GM12891 (cell line): ENCODE measurements at regions not wholly inside any gene's neighbourhood (a gene's known extent, or its start where the extent isn't known, plus 50 kb on each side); places are given as distances from the start of the nearest gene placed in this dataset.

Experiments
- DNase-seq: peaks from one replicate; pipeline ENCODE4 v3.0.0; 2011; ENCODE audit warnings: low spot score; ENCODE audit not compliant: insufficient read length
- FAIRE-seq: peaks from 2 replicates; lab custom pipeline; 2011; peaks lifted over from hg19 to GRCh38; lab: Jason Lieb, UNC
- PAX5 ChIP-seq: IDR thresholded peaks from 2 replicates; pipeline ENCODE4 v1.6.1; 2011; ENCODE audit warnings: low read length, moderate library complexity, mild to moderate bottlenecking; ENCODE audit not compliant: insufficient read depth, severe bottlenecking
- POLR2A ChIP-seq: IDR thresholded peaks from 2 replicates; pipeline ENCODE4 v1.6.1; 2011; ENCODE audit warnings: low read depth, low read length, control low read depth
- POLR2AphosphoS5 ChIP-seq: IDR thresholded peaks from 2 replicates; pipeline ENCODE4 v1.6.1; 2011; ENCODE audit warnings: low read depth, low read length, control low read depth
- POU2F2 ChIP-seq: IDR thresholded peaks from 2 replicates; pipeline ENCODE4 v1.6.1; 2011; ENCODE audit warnings: low read depth, mild to moderate bottlenecking, control low read depth, low read length, moderate library complexity
- SPI1 ChIP-seq: IDR thresholded peaks from 2 replicates; pipeline ENCODE4 v1.6.1; 2011; ENCODE audit warnings: low read depth, low read length, control low read depth
- TAF1 ChIP-seq: IDR thresholded peaks from 2 replicates; pipeline ENCODE4 v1.6.1; 2011; ENCODE audit warnings: low read depth, low read length, control low read depth

GRCh38 chr6:139759086-139759485, 384.6 kb upstream of the CITED2 start:
- TF ChIP-seq POU2F2 (no peak), POLR2AphosphoS5 (no peak), TAF1 (no peak), SPI1 (no peak), PAX5 (no peak), POLR2A (no peak)
- FAIRE-seq (no peak), DNase-seq (no peak)

GRCh38 chr6:139758209-139758611, 383.8 kb upstream of the CITED2 start:
- TF ChIP-seq POLR2A (no peak), POLR2AphosphoS5 (no peak)
- no peak for FAIRE-seq
- no peak for DNase-seq

GRCh38 chr6:139757784-139758183, 383.3 kb upstream of the CITED2 start:
- FAIRE-seq (no peak), DNase-seq (no peak)
- TF ChIP-seq TAF1 (no peak), PAX5 (no peak), POLR2AphosphoS5 (no peak), SPI1 (no peak), POU2F2 (no peak), POLR2A (no peak)

GRCh38 chr6:139756381-139756780, 381.9 kb upstream of the CITED2 start:
- DNase-seq: no peak
- FAIRE-seq: no peak
- no peak for TF ChIP-seq POLR2A
- no peak for TF ChIP-seq PAX5
- TF ChIP-seq POLR2AphosphoS5: no peak
- no peak for TF ChIP-seq SPI1
- TF ChIP-seq TAF1: no peak
- no peak for TF ChIP-seq POU2F2

GRCh38 chr6:139754898-139755775, 380.7 kb upstream of the CITED2 start:
- TF ChIP-seq POU2F2: no peak
- FAIRE-seq (no peak), DNase-seq (no peak)

GRCh38 chr6:139753198-139753861, 378.9 kb upstream of the CITED2 start:
- DNase-seq: no peak
- no peak for FAIRE-seq
- TF ChIP-seq PAX5 (no peak), POLR2A (no peak), SPI1 (no peak), POLR2AphosphoS5 (no peak), TAF1 (no peak)

- TF ChIP-seq SPI1 (no peak), POLR2A (no peak), POU2F2 (no peak), TAF1 (no peak), PAX5 (no peak), POLR2AphosphoS5 (no peak)
- DNase-seq (no peak), FAIRE-seq (no peak)
Measured at GRCh38 chr6:139752086-139752485, 377.6 kb upstream of the CITED2 start.

- DNase-seq (no peak), FAIRE-seq (no peak)
- no peak for TF ChIP-seq PAX5
- TF ChIP-seq TAF1: no peak
- TF ChIP-seq POLR2AphosphoS5: no peak
- TF ChIP-seq POU2F2: no peak
- no peak for TF ChIP-seq POLR2A
- no peak for TF ChIP-seq SPI1
Measured at GRCh38 chr6:139751179-139751578, 376.7 kb upstream of the CITED2 start.

- DNase-seq (no peak), FAIRE-seq (no peak)
Measured at GRCh38 chr6:139748353-139749146, 374.1 kb upstream of the CITED2 start.

GRCh38 chr6:139747154-139747553, 372.7 kb upstream of the CITED2 start:
- DNase-seq (no peak), FAIRE-seq (no peak)
- no peak for TF ChIP-seq POLR2A
- no peak for TF ChIP-seq POU2F2

More at GRCh38 chr6:139748353-139749146, 374.1 kb upstream of the CITED2 start:
- TF ChIP-seq POLR2AphosphoS5 (no peak), SPI1 (no peak), TAF1 (no peak), POU2F2 (no peak), POLR2A (no peak), PAX5 (no peak)
